Breast epithelium (tissue), 4 donors: ENCODE measurements at regions not wholly inside any gene's neighbourhood (a gene's known extent, or its start where the extent isn't known, plus 50 kb on each side); places are given as distances from the start of the nearest gene placed in this dataset.
A peak's percentile ranks its signal among the peaks of the same experiment; 100 is the strongest.

ENCODE experiments used
- DNase-seq, 2 donors: peaks; one replicate each; pipeline ENCODE4 v3.0.0-alpha.2; 2019; ENCODE audit warnings: low spot score in 2 of 2
- H3K27ac ChIP-seq, 2 donors: fragments of 200-600 bp; sonication (generic) in 1 of 2; one replicate each; pipeline ENCODE4 v1.5.1; 2016 to 2019; ENCODE audit warnings: mild to moderate bottlenecking in 1 of 2
- H3K27me3 ChIP-seq, 2 donors: fragments of 200-600 bp; sonication (generic) in 1 of 2; one replicate each; pipeline versions ENCODE4 v1.5.1 to v1.6.0; 2017 to 2019; ENCODE audit warnings: control low read depth in 1 of 2, mild to moderate bottlenecking in 1 of 2
- H3K36me3 ChIP-seq: fragments of 200-600 bp; one replicate; pipeline ENCODE4 v1.5.1; 2019
- H3K4me1 ChIP-seq, 2 donors: fragments of 200-600 bp; sonication (generic); one replicate each; pipeline ENCODE4 v1.5.1; 2016 to 2019; ENCODE audit warnings: control low read depth in 1 of 2
- H3K4me3 ChIP-seq, 3 donors: fragments of 200-600 bp; sonication (generic); 1 replicate in 2 of 3; 2 replicates in 1 of 3; pipeline ENCODE4 v1.5.1; 2016 to 2019; ENCODE audit warnings: mild to moderate bottlenecking in 3 of 3, moderate library complexity in 2 of 3
- H3K9me3 ChIP-seq, 2 donors: fragments of 200-600 bp; sonication (generic) in 1 of 2; one replicate each; pipeline ENCODE4 v1.5.1; 2016 to 2019; ENCODE audit warnings: control low read depth in 1 of 2
- CTCF ChIP-seq, 3 donors: fragments of 450-650 bp; IDR thresholded peaks; one replicate each; pipeline ENCODE4 v1.5.1; 2016 to 2017; ENCODE audit warnings: antibody characterized with exemption in 3 of 3, mild to moderate bottlenecking in 3 of 3, moderate library complexity in 3 of 3
- POLR2A ChIP-seq: fragments of 450-650 bp; IDR thresholded peaks from one replicate; pipeline ENCODE4 v1.6.1; 2016; ENCODE audit warnings: antibody characterized with exemption, mild to moderate bottlenecking, moderate library complexity
- POLR2AphosphoS5 ChIP-seq, 3 donors: sonication (generic); formaldehyde crosslinking; IDR thresholded peaks; one replicate each; pipeline ENCODE4 v1.6.1; 2017; ENCODE audit warnings: antibody characterized with exemption in 3 of 3
- intact Hi-C: fragments of 100-400 bp; cut with DNase I; formaldehyde crosslinking; loops from one replicate; pipeline ENCODE4 v1.15.1; 2023; ENCODE audit warnings: low total_unique reads

GRCh38 chr5:68418201-68418600 is 202.6 kb downstream of the PIK3R1 start:
- no peaks in the 10 kb centered on the region for H3K9me3 ChIP-seq
- no peak overlapping the region for H3K4me3 ChIP-seq
- no peak for DNase-seq
- no peaks in the 10 kb centered on the region for H3K27me3 ChIP-seq
- H3K4me1 ChIP-seq = no peaks in the 10 kb centered on the region
- no peak overlapping the region for H3K27ac ChIP-seq
- intact Hi-C loops = no loop called here
- TF ChIP-seq CTCF (IDR thresholded peaks at IDR 0.05) (no peak), POLR2A (no peak), POLR2AphosphoS5 (IDR thresholded peaks at IDR 0.05) (no peak)
- no peaks in the 10 kb centered on the region for H3K36me3 ChIP-seq

DNA sequence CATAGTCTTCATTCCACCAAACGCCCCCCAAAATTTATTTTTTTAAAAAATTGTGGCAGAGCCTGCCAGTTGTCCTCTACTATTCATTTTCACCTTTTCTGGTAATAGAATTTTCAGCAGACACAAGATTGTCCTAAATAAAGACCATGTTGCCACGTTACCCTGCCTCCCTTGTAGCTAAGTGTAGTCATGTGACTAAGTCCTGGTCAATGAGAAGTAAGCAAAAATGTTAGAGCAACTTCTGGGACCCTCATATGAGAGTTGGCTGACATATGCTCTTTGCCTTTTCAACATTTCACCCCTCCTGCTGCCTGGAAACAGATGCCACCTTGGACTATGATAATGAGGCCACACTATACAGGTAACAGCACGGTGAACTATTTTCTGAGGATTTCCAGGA is 203.1 kb downstream of the PIK3R1 start:
- no peak for DNase-seq
- no peak overlapping the region for H3K4me3 ChIP-seq
- intact Hi-C loops = no loop called here
- no peaks in the 10 kb centered on the region for H3K36me3 ChIP-seq
- no peaks in the 10 kb centered on the region for H3K27me3 ChIP-seq
- H3K4me1 ChIP-seq = no peaks in the 10 kb centered on the region
- H3K27ac ChIP-seq = peak overlapping the region in 1 of 2 donors; percentile 43
- TF ChIP-seq POLR2A = no peak
- no peak for TF ChIP-seq CTCF (IDR thresholded peaks at IDR 0.05)
- TF ChIP-seq POLR2AphosphoS5 (IDR thresholded peaks at IDR 0.05) = no peak
- no peaks in the 10 kb centered on the region for H3K9me3 ChIP-seq

GRCh38 chr5:68419081-68419636 is 203.6 kb downstream of the PIK3R1 start:
- no peak for DNase-seq
- intact Hi-C loops = no loop called here
- H3K4me3 ChIP-seq = no peak overlapping the region
- TF ChIP-seq CTCF (IDR thresholded peaks at IDR 0.05) = no peak
- no peaks in the 10 kb centered on the region for H3K9me3 ChIP-seq
- no peaks in the 10 kb centered on the region for H3K36me3 ChIP-seq
- no peaks in the 10 kb centered on the region for H3K4me1 ChIP-seq
- H3K27ac ChIP-seq = peak overlapping the region in 1 of 2 donors; percentile 57
- no peaks in the 10 kb centered on the region for H3K27me3 ChIP-seq

DNA sequence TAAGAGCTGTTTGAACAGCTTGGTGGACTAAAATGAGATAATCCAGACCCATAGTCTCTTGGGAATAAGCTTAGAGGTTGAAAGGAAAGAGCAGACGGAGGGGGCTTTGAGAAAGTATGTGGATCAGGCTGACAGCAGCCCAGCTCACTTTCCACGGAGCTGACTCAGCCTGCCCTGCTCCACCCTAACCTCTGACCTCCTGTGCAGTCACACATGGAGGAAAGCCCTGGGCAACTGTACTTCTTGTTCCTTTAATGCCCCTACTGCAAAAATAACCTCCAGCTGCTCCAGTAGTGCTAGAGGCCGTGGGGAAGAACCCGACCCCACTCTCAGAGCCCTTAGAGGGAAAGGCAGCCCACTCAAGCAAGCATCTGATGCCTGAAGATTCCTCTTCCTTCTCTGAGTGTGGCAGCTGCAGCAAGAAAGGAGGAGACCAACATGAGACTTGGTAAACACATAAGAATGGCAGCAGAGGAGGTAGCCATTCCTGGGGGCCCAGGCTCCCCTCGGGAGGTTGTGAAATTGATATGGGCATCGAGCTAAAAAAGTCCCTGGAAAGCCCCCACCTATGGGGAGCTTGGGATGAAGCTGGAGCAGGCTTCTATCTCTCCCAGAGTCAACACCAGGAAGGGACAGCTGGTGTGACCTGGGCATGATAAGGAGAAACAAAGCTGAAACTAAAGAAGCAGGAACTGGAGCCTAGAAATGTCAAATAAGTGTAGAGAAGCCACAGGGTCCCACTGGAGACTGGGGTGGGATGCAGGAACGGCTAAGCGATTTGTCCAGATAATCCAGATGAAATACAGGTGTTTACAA is 204.3 kb downstream of the PIK3R1 start:
- Histone ChIP-seq H3K36me3 (no peaks in the 10 kb centered on the region), H3K27me3 (no peaks in the 10 kb centered on the region), H3K4me3 (no peak overlapping the region), H3K4me1 (no peaks in the 10 kb centered on the region), H3K27ac (peak overlapping the region; percentile 6 to 57), H3K9me3 (no peaks in the 10 kb centered on the region)
- DNase-seq = no peak
- TF ChIP-seq CTCF (IDR thresholded peaks at IDR 0.05) (no peak), POLR2AphosphoS5 (IDR thresholded peaks at IDR 0.05) (no peak)
- intact Hi-C loops = no loop called here

DNA sequence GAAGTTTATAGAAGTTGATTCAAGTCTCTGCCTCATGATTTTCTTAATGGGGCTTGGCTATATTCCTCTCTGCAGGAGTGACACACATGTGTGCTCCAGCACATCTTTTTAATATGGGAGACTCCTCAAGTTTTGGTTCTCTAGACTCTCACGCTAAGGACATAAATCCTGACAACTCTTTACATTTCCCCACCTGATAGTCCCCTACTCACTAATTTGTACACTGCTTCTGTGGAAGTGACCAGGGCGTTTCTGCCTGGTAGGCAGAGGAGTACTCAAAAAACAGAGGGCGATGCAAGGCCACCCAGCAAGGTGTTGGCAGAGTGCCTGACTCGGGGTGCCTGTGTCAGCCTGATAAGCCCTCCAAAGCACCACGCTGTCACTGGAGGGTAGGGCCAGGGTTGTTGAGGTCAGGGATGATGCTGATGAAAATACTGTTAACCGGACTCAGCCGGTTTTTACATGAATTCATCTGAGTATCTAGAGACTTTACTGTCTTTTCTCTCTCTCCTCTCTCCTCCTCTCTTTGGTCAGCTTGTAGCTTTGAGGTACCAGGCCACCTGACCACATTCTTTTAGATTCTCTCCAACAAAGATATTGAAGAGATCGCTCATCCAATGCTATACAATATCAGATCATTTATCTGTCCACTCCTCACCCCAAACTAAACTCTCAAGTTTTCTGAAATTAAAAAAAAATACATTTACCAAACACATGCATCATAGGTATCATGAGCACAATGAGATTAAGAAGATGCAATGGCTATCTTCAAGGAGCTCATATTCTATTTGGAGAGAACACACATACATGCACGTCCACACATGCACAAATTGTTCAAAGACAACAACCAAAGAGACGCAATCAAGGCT is 205.2 kb downstream of the PIK3R1 start:
- DNase-seq = no peak
- TF ChIP-seq POLR2A (no peak), CTCF (IDR thresholded peaks at IDR 0.05) (no peak), POLR2AphosphoS5 (IDR thresholded peaks at IDR 0.05) (no peak)
- H3K27ac ChIP-seq = no peak overlapping the region

More for the DNA sequence above, 205.2 kb downstream of the PIK3R1 start:
- H3K4me1 ChIP-seq = no peaks in the 10 kb centered on the region
- H3K27me3 ChIP-seq = no peaks in the 10 kb centered on the region
- intact Hi-C loops = no loop called here
- no peaks in the 10 kb centered on the region for H3K9me3 ChIP-seq
- H3K36me3 ChIP-seq = no peaks in the 10 kb centered on the region
- H3K4me3 ChIP-seq = no peak overlapping the region
